GM23338 (cell line): ENCODE measurements at regions not wholly inside any gene's neighbourhood (a gene's known extent, or its start where the extent isn't known, plus 50 kb on each side); places are given as distances from the start of the nearest gene placed in this dataset.

Source experiments
- ATAC-seq: fragments of 200-7000 bp; cut with Tn5 transposase; 3 replicates; pipeline ENCODE4 v1.9.1; 2020
- DNase-seq: peaks from one replicate; pipeline ENCODE4 v3.0.0-alpha.2; 2015; ENCODE audit warnings: low spot score
- H2AFZ ChIP-seq: fragments of 200-600 bp; sonication (generic); 2 replicates; pipeline ENCODE4 v1.8.0; 2016; ENCODE audit warnings: antibody characterized with exemption, mild to moderate bottlenecking, moderate library complexity
- H3F3A ChIP-seq: fragments of 200-600 bp; sonication (generic); replicated peaks from 2 replicates; pipeline ENCODE4 v1.8.0; 2017; ENCODE audit warnings: antibody characterized with exemption, mixed run types, low read depth
- H3K27ac ChIP-seq: fragments of 200-600 bp; sonication (generic); 2 replicates; pipeline ENCODE4 v1.6.1; 2016; ENCODE audit warnings: low read depth
- H3K27me3 ChIP-seq: fragments of 200-600 bp; sonication (generic); 2 replicates; pipeline ENCODE4 v1.8.0; 2016; ENCODE audit warnings: mild to moderate bottlenecking, mixed run types, moderate library complexity; ENCODE audit not compliant: insufficient read depth
- H3K36me3 ChIP-seq: fragments of 200-600 bp; sonication (generic); 2 replicates; pipeline ENCODE4 v1.8.0; 2016; ENCODE audit warnings: mild to moderate bottlenecking; ENCODE audit not compliant: insufficient read depth
- H3K4me1 ChIP-seq: fragments of 200-600 bp; sonication (generic); 2 replicates; pipeline ENCODE4 v1.8.0; 2016; ENCODE audit warnings: mild to moderate bottlenecking, moderate library complexity; ENCODE audit not compliant: insufficient read depth
- H3K4me2 ChIP-seq: fragments of 200-600 bp; sonication (generic); 2 replicates; pipeline ENCODE4 v1.7.1; 2017; ENCODE audit warnings: mixed run types
- H3K4me3 ChIP-seq: fragments of 200-600 bp; sonication (generic); 2 replicates; pipeline ENCODE4 v1.6.1; 2016; ENCODE audit warnings: mixed run types
- H3K79me2 ChIP-seq: fragments of 200-600 bp; sonication (generic); replicated peaks from 2 replicates; pipeline ENCODE4 v1.8.0; 2017; ENCODE audit warnings: mild to moderate bottlenecking; ENCODE audit not compliant: insufficient read depth
- H3K9me2 ChIP-seq: fragments of 200-600 bp; sonication (generic); 2 replicates; pipeline ENCODE4 v1.8.0; 2017; ENCODE audit not compliant: insufficient read depth
- H4K20me1 ChIP-seq: fragments of 200-600 bp; sonication (generic); replicated peaks from 2 replicates; pipeline ENCODE4 v1.8.0; 2017; ENCODE audit warnings: mild to moderate bottlenecking; ENCODE audit not compliant: insufficient read depth
- H3K27ac Mint-ChIP-seq: 2 replicates; pipeline ENCODE4 v1.8.0; 2020; ENCODE audit warnings: inconsistent platforms, mild to moderate bottlenecking, moderate library complexity, mixed read lengths
- H3K27me3 Mint-ChIP-seq: 3 replicates; pipeline ENCODE4 v1.8.0; 2022; ENCODE audit warnings: low read depth, mild to moderate bottlenecking, moderate library complexity, mixed read lengths, inconsistent platforms; ENCODE audit not compliant: insufficient read depth, poor library complexity
- H3K36me3 Mint-ChIP-seq: 3 replicates; pipeline ENCODE4 v1.8.0; 2021; ENCODE audit warnings: low read depth, mild to moderate bottlenecking, inconsistent platforms, moderate library complexity, mixed read lengths
- H3K4me1 Mint-ChIP-seq: 3 replicates; pipeline ENCODE4 v1.8.0; 2020; ENCODE audit warnings: mild to moderate bottlenecking, inconsistent platforms, mixed read lengths
- H3K4me3 Mint-ChIP-seq: 3 replicates; pipeline ENCODE4 v1.8.0; 2021; ENCODE audit warnings: moderate library complexity, mild to moderate bottlenecking, inconsistent platforms, mixed read lengths
- H3K9me3 Mint-ChIP-seq: 3 replicates; pipeline ENCODE4 v1.8.0; 2020; ENCODE audit warnings: moderate library complexity, mild to moderate bottlenecking, inconsistent platforms, mixed read lengths
- CREB1 ChIP-seq: fragments of 250-450 bp; sonication (Bioruptor Pico); IDR thresholded peaks from 2 replicates; pipeline ENCODE4 v1.5.0; 2020; ENCODE audit warnings: low read depth, mild to moderate bottlenecking, moderate library complexity
- CTCF ChIP-seq, 2 experiments: fragments of 200-600 bp in 1 of 2; sonication (generic) in 1 of 2; conservative IDR thresholded peaks; 2 replicates each; pipeline versions ENCODE4 v1.5.1 to v1.6.1; 2016 to 2017; ENCODE audit warnings: antibody characterized with exemption in 2 of 2, low read depth in 2 of 2, mild to moderate bottlenecking in 2 of 2, moderate library complexity in 1 of 2
- ETS1 ChIP-seq: IDR thresholded peaks from 2 replicates; pipeline ENCODE4 v1.6.1; 2016; ENCODE audit warnings: antibody characterized with exemption
- EZH2 ChIP-seq: fragments of 200-600 bp; sonication (generic); IDR thresholded peaks from one replicate; pipeline ENCODE4 v1.8.0; 2017; ENCODE audit warnings: antibody characterized with exemption, mild to moderate bottlenecking, low read depth; ENCODE audit not compliant: unreplicated experiment
- EZH2phosphoT487 ChIP-seq: fragments of 200-600 bp; sonication (generic); IDR thresholded peaks from one replicate; pipeline ENCODE4 v1.8.1; 2018; ENCODE audit warnings: antibody characterized with exemption; ENCODE audit not compliant: unreplicated experiment
- JUNB ChIP-seq: IDR thresholded peaks from one replicate; pipeline ENCODE4 v1.6.1; 2016; ENCODE audit warnings: antibody characterized with exemption; ENCODE audit not compliant: unreplicated experiment
- NANOG ChIP-seq: IDR thresholded peaks from 2 replicates; pipeline ENCODE4 v1.6.1; 2016; ENCODE audit warnings: antibody characterized with exemption, borderline replicate concordance
- POLR2AphosphoS5 ChIP-seq: IDR thresholded peaks from 2 replicates; pipeline ENCODE4 v1.6.1; 2016; ENCODE audit warnings: antibody characterized with exemption, low read depth
- ZNF114 ChIP-seq: fragments of 250-450 bp; sonication (Bioruptor Pico); IDR thresholded peaks from 2 replicates; pipeline ENCODE4 v1.5.0; 2020; ENCODE audit warnings: mild to moderate bottlenecking, moderate library complexity
- ZNF331 ChIP-seq: fragments of 250-450 bp; sonication (Bioruptor Pico); IDR thresholded peaks from 2 replicates; pipeline ENCODE4 v1.5.0; 2020; ENCODE audit warnings: low read depth, mild to moderate bottlenecking, moderate library complexity
- TF ChIP-seq, protein P1 (sequence below): fragments of 250-450 bp; sonication (Bioruptor Pico); IDR thresholded peaks from 2 replicates; pipeline ENCODE4 v1.5.0; 2020; ENCODE audit warnings: mild to moderate bottlenecking, moderate library complexity

GRCh38 chr11:80718611-80719291 is 1277.9 kb upstream of the TENM4 start (continued):
- TF ChIP-seq ZNF331 (CRISPR knock-in tag) = no peak
- TF ChIP-seq CREB1 (CRISPR knock-in tag) = no peak
- TF ChIP-seq ZNF114 (CRISPR knock-in tag) = no peak
- TF ChIP-seq EZH2 = no peak

DNA sequence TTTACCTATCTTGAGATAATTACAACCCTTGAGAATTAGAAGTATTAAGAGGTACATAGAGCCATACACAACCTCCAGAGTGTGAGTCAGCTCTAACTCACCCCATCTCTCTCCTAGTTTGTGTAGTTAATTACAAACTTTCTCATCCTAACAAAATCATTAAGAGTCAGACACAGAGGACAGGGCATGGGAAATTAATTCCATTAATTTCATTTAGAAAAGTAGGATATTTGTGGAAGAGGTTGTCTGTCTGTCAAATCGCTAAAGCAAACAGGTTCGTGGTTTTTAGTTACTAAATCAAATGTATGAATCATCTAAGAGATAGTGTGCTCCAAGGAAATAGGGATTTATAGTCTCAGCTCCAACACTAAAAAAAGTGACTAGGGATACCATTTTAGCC is 1261.4 kb upstream of the TENM4 start:
- Mint-ChIP-seq H3K4me3 (no peak overlapping the region), H3K4me1 (no peaks in the 10 kb centered on the region; the same call in 1 of the 3 replicates), H3K36me3 (no peaks in the 10 kb centered on the region), H3K27ac (no peak overlapping the region), H3K9me3 (no peaks in the 10 kb centered on the region), H3K27me3 (no peaks in the 10 kb centered on the region)
- Histone ChIP-seq H4K20me1 (0 out of 2 replicates have a peak, but pooled peaks cover 2% of the 10 kb centered on the region), H3K27ac (no peak overlapping the region), H3K79me2 (no peaks in the 10 kb centered on the region), H2AFZ (no peak overlapping the region), H3K27me3 (no peaks in the 10 kb centered on the region), H3K4me2 (no peak overlapping the region), H3K36me3 (no peaks in the 10 kb centered on the region), H3K4me3 (no peak overlapping the region), H3K4me1 (no peaks in the 10 kb centered on the region), H3F3A (no peaks in the 10 kb centered on the region), H3K9me2 (0 out of 2 replicates have a peak, but pooled peaks cover 11% of the 10 kb centered on the region)
- DNase-seq (no peak), ATAC-seq (no peak)
- TF ChIP-seq EZH2phosphoT487 (no peak), POLR2AphosphoS5 (no peak), JUNB (no peak), EZH2 (no peak), ETS1 (no peak), CREB1 (CRISPR knock-in tag) (no peak), CTCF (conservative IDR thresholded peaks at IDR 0.05; ENCODE audit: low read depth in 2 of 2) (no peak)

DNA sequence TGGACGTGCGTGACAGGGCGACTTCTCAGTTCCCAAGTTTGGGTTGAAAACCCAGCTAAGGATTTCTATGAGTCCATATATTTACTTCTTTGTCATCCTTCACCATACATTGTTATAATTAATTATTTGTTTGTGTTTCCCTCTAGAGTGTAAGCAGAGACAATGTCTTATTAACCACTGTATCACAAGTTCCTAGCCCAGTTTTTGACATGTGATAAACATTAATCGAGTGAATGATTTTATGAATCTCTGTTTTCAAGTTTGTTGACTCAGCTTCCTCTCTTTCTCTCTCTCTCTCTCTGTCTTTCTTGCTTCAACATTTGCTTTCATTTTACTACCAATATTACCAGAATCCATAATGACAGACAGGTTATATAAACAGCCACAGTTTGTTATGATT is 1259.6 kb upstream of the TENM4 start:
- no peaks in the 10 kb centered on the region; the same call in 1 of the 3 replicates for H3K4me1 Mint-ChIP-seq
- no peak overlapping the region for H3K4me2 ChIP-seq
- H3F3A ChIP-seq = no peaks in the 10 kb centered on the region
- TF ChIP-seq POLR2AphosphoS5 (no peak), NANOG (no peak), EZH2 (no peak)
- TF ChIP-seq, protein P1, sequence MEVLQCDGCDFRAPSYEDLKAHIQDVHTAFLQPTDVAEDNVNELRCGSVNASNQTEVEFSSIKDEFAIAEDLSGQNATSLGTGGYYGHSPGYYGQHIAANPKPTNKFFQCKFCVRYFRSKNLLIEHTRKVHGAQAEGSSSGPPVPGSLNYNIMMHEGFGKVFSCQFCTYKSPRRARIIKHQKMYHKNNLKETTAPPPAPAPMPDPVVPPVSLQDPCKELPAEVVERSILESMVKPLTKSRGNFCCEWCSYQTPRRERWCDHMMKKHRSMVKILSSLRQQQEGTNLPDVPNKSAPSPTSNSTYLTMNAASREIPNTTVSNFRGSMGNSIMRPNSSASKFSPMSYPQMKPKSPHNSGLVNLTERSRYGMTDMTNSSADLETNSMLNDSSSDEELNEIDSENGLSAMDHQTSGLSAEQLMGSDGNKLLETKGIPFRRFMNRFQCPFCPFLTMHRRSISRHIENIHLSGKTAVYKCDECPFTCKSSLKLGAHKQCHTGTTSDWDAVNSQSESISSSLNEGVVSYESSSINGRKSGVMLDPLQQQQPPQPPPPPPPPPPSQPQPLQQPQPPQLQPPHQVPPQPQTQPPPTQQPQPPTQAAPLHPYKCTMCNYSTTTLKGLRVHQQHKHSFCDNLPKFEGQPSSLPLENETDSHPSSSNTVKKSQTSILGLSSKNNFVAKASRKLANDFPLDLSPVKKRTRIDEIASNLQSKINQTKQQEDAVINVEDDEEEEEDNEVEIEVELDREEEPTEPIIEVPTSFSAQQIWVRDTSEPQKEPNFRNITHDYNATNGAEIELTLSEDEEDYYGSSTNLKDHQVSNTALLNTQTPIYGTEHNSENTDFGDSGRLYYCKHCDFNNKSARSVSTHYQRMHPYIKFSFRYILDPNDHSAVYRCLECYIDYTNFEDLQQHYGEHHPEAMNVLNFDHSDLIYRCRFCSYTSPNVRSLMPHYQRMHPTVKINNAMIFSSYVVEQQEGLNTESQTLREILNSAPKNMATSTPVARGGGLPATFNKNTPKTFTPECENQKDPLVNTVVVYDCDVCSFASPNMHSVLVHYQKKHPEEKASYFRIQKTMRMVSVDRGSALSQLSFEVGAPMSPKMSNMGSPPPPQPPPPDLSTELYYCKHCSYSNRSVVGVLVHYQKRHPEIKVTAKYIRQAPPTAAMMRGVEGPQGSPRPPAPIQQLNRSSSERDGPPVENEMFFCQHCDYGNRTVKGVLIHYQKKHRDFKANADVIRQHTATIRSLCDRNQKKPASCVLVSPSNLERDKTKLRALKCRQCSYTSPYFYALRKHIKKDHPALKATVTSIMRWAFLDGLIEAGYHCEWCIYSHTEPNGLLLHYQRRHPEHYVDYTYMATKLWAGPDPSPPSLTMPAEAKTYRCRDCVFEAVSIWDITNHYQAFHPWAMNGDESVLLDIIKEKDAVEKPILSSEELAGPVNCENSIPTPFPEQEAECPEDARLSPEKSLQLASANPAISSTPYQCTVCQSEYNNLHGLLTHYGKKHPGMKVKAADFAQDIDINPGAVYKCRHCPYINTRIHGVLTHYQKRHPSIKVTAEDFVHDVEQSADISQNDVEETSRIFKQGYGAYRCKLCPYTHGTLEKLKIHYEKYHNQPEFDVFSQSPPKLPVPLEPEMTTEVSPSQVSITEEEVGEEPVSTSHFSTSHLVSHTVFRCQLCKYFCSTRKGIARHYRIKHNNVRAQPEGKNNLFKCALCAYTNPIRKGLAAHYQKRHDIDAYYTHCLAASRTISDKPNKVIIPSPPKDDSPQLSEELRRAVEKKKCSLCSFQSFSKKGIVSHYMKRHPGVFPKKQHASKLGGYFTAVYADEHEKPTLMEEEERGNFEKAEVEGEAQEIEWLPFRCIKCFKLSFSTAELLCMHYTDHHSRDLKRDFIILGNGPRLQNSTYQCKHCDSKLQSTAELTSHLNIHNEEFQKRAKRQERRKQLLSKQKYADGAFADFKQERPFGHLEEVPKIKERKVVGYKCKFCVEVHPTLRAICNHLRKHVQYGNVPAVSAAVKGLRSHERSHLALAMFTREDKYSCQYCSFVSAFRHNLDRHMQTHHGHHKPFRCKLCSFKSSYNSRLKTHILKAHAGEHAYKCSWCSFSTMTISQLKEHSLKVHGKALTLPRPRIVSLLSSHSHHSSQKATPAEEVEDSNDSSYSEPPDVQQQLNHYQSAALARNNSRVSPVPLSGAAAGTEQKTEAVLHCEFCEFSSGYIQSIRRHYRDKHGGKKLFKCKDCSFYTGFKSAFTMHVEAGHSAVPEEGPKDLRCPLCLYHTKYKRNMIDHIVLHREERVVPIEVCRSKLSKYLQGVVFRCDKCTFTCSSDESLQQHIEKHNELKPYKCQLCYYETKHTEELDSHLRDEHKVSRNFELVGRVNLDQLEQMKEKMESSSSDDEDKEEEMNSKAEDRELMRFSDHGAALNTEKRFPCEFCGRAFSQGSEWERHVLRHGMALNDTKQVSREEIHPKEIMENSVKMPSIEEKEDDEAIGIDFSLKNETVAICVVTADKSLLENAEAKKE (CRISPR knock-in tag) = no peak

More for the DNA sequence above, 1259.6 kb upstream of the TENM4 start:
- Histone ChIP-seq H3K36me3 (no peaks in the 10 kb centered on the region), H3K27ac (no peak overlapping the region), H4K20me1 (0 out of 2 replicates have a peak, but pooled peaks cover 2% of the 10 kb centered on the region), H3K4me1 (no peaks in the 10 kb centered on the region), H3K4me3 (no peak overlapping the region), H3K79me2 (no peaks in the 10 kb centered on the region), H3K27me3 (no peaks in the 10 kb centered on the region), H3K9me2 (0 out of 2 replicates have a peak, but pooled peaks cover 11% of the 10 kb centered on the region), H2AFZ (no peak overlapping the region)
- no peaks in the 10 kb centered on the region for H3K27me3 Mint-ChIP-seq
- H3K27ac Mint-ChIP-seq = no peak overlapping the region
- H3K4me3 Mint-ChIP-seq = no peak overlapping the region
- no peaks in the 10 kb centered on the region for H3K36me3 Mint-ChIP-seq
- no peaks in the 10 kb centered on the region for H3K9me3 Mint-ChIP-seq
- DNase-seq = no peak
- ATAC-seq = no peak
